Breast epithelium (tissue), 3 donors: ENCODE measurements at regions not wholly inside any gene's neighbourhood (a gene's known extent, or its start where the extent isn't known, plus 50 kb on each side); places are given as distances from the start of the nearest gene placed in this dataset.

Experiments used
- POLR2A ChIP-seq: fragments of 450-650 bp; IDR thresholded peaks from one replicate; pipeline ENCODE4 v1.6.1; 2016; ENCODE audit warnings: antibody characterized with exemption, mild to moderate bottlenecking, moderate library complexity
- POLR2AphosphoS5 ChIP-seq, 3 donors: sonication (generic); formaldehyde crosslinking; IDR thresholded peaks; one replicate each; pipeline ENCODE4 v1.6.1; 2017; ENCODE audit warnings: antibody characterized with exemption in 3 of 3
- TF ChIP-seq, protein P1 (sequence below), 3 donors: fragments of 450-650 bp; IDR thresholded peaks; one replicate each; pipeline ENCODE4 v1.5.1; 2016 to 2017; ENCODE audit warnings: antibody characterized with exemption in 3 of 3, mild to moderate bottlenecking in 3 of 3, moderate library complexity in 3 of 3

- TF ChIP-seq POLR2A (no peak), POLR2AphosphoS5 (IDR thresholded peaks at IDR 0.05) (no peak)
- TF ChIP-seq, protein P1, sequence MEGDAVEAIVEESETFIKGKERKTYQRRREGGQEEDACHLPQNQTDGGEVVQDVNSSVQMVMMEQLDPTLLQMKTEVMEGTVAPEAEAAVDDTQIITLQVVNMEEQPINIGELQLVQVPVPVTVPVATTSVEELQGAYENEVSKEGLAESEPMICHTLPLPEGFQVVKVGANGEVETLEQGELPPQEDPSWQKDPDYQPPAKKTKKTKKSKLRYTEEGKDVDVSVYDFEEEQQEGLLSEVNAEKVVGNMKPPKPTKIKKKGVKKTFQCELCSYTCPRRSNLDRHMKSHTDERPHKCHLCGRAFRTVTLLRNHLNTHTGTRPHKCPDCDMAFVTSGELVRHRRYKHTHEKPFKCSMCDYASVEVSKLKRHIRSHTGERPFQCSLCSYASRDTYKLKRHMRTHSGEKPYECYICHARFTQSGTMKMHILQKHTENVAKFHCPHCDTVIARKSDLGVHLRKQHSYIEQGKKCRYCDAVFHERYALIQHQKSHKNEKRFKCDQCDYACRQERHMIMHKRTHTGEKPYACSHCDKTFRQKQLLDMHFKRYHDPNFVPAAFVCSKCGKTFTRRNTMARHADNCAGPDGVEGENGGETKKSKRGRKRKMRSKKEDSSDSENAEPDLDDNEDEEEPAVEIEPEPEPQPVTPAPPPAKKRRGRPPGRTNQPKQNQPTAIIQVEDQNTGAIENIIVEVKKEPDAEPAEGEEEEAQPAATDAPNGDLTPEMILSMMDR (IDR thresholded peaks at IDR 0.05) = no peak
Observed at GRCh38 chr2:24418166-24418841, 58.0 kb upstream of the ITSN2 start.
